NCI-H2171 treated with DMSO at 0.1 percent for 48 hours (cell line): ENCODE measurements at regions not wholly inside any gene's neighbourhood (a gene's known extent, or its start where the extent isn't known, plus 50 kb on each side); places are given as distances from the start of the nearest gene placed in this dataset.

Experiments
- DNase-seq: peaks from one replicate; lab custom pipeline; 2025; lab: John Stamatoyannopoulos, UW

- no peak for DNase-seq
These were observed 163.3 kb upstream of the LEF1 start for GRCh38 chr4:108331905-108332632.

- DNase-seq, result no peak
These were observed 159.6 kb upstream of the LEF1 start for GRCh38 chr4:108328383-108328732.

- DNase-seq, result no peak
These were observed 159.1 kb upstream of the LEF1 start for GRCh38 chr4:108327642-108328382.

- DNase-seq, result no peak
These were observed 156.8 kb upstream of the LEF1 start for GRCh38 chr4:108325561-108325960.

GRCh38 chr4:108324450-108324849, 155.7 kb upstream of the LEF1 start:
- no peak for DNase-seq

GRCh38 chr4:108322497-108322896, 153.8 kb upstream of the LEF1 start:
- no peak for DNase-seq

GRCh38 chr4:108320061-108320460, 151.3 kb upstream of the LEF1 start:
- DNase-seq, result no peak

- DNase-seq, result no peak
These were observed 148.6 kb upstream of the LEF1 start for GRCh38 chr4:108317377-108317776.

GRCh38 chr4:108315694-108316093, 147.0 kb upstream of the LEF1 start:
- DNase-seq, result no peak

GRCh38 chr4:108314900-108315589, 146.3 kb upstream of the LEF1 start:
- DNase-seq, result no peak

- DNase-seq, result no peak
These were observed 145.0 kb upstream of the LEF1 start for GRCh38 chr4:108313546-108314339.

GRCh38 chr4:108311313-108311712, 142.6 kb upstream of the LEF1 start:
- no peak for DNase-seq

GRCh38 chr4:108303488-108304177, 134.9 kb upstream of the LEF1 start:
- DNase-seq, result no peak

GRCh38 chr4:108301545-108302251, 133.0 kb upstream of the LEF1 start:
- DNase-seq, result no peak

- DNase-seq, result no peak
These were observed 128.9 kb upstream of the LEF1 start for GRCh38 chr4:108297605-108298004.

- no peak for DNase-seq
These were observed 123.5 kb upstream of the LEF1 start for GRCh38 chr4:108292229-108292628.

- DNase-seq, result no peak
These were observed 122.4 kb upstream of the LEF1 start for GRCh38 chr4:108291137-108291536.

GRCh38 chr4:108287834-108288413, 119.2 kb upstream of the LEF1 start:
- no peak for DNase-seq

- no peak for DNase-seq
These were observed 111.3 kb upstream of the LEF1 start for GRCh38 chr4:108280072-108280471.

GRCh38 chr4:108276690-108277089, 108.0 kb upstream of the LEF1 start:
- no peak for DNase-seq

GRCh38 chr4:108272986-108273385, 104.3 kb upstream of the LEF1 start:
- DNase-seq, result no peak
